ENCODE measurements at regions not wholly inside any gene's neighbourhood (a gene's known extent, or its start where the extent isn't known, plus 50 kb on each side); places are given as distances from the start of the nearest gene placed in this dataset.
"Not testable (repeated sequence)": the region's sequence is repeated elsewhere in the genome, so short reads cannot be mapped to it uniquely, and the experiment has no call there.

- WGBS (ENCODE audit: insufficient coverage): 73% methylated on average over 4 of the region's 4 CpGs
Measured at GRCh38 chr12:114026805-114027204, 60.7 kb upstream of the RBM19 start.

GRCh38 chr12:114025935-114026334, 59.8 kb upstream of the RBM19 start:
- CTCF ChIA-PET: no interaction called here
- Histone ChIP-seq H3K4me3 (ENCODE audit: control extremely low read depth in 1 of 5, extremely low read depth in 1 of 5, insufficient read depth in 1 of 5, low read depth in 2 of 5, low read length in 4 of 5) (no peak overlapping the region), H3K9me3 (ENCODE audit: control extremely low read depth in 1 of 3, control insufficient read depth in 2 of 3, insufficient read depth in 1 of 3, low read length in 2 of 3) (peaks cover 0 to 2% (median 0%) of the 10 kb centered on the region in 3 donors), H3K79me2 (ENCODE audit: control insufficient read depth, insufficient read depth, low read length) (no peaks in the 10 kb centered on the region), H3K27ac (ENCODE audit: low read length in 2 of 2) (no peak overlapping the region), H4K20me1 (ENCODE audit: control insufficient read depth, insufficient read depth, low read length, poor library complexity, severe bottlenecking) (no peaks in the 10 kb centered on the region), H2AFZ (ENCODE audit: insufficient read depth, low read depth, low read length, poor library complexity, severe bottlenecking) (no peak overlapping the region), H3K36me3 (replicated peaks in 1 of 2; ENCODE audit: control extremely low read depth in 1 of 2, control insufficient read depth in 1 of 2, extremely low read depth in 1 of 2, insufficient read depth in 2 of 2, low read length in 1 of 2) (no peaks in the 10 kb centered on the region), H3K9ac (ENCODE audit: low read length) (no peak overlapping the region), H3K4me1 (ENCODE audit: control insufficient read depth in 2 of 2, insufficient read depth in 2 of 2, low read length in 2 of 2) (no peaks in the 10 kb centered on the region), H3K27me3 (replicated peaks in 1 of 4; ENCODE audit: control extremely low read depth in 1 of 4, control insufficient read depth in 3 of 4, insufficient read depth in 4 of 4, low read length in 3 of 4) (peaks cover 0 to 2% (median 0%) of the 10 kb centered on the region in 4 experiments), H3K4me2 (replicated peaks; ENCODE audit: low read depth, low read length, poor library complexity, severe bottlenecking) (no peak overlapping the region)
- TF ChIP-seq EZH2 (IDR thresholded peaks at IDR 0.05; ENCODE audit: borderline replicate concordance, insufficient read depth, low read depth, low read length, poor library complexity, severe bottlenecking) (no peak), CTCF (IDR thresholded peaks at IDR 0.05) (no peak)
- no peaks in the 10 kb centered on the region for H3K9me3 Mint-ChIP-seq (ENCODE audit: insufficient read depth)
- intact Hi-C loops (cut with micrococcal nuclease): no loop called here
- no peak overlapping the region for H3K4me3 Mint-ChIP-seq
- H3K27ac Mint-ChIP-seq: no peak overlapping the region
- 52% methylated on average over 2 of the region's 3 CpGs for WGBS (ENCODE audit: insufficient coverage)
- POLR2A ChIA-PET: no interaction called here
- DNase-seq: no peak
- no peaks in the 10 kb centered on the region for H3K4me1 Mint-ChIP-seq
- peaks cover 30% of the 10 kb centered on the region for H3K27me3 Mint-ChIP-seq
- ATAC-seq (ENCODE audit: low read depth): no peak

More at GRCh38 chr12:114026805-114027204, 60.7 kb upstream of the RBM19 start:
- ChIA-PET CTCF (no interaction called here), POLR2A (no interaction called here)
- TF ChIP-seq EZH2 (IDR thresholded peaks at IDR 0.05; ENCODE audit: borderline replicate concordance, insufficient read depth, low read depth, low read length, poor library complexity, severe bottlenecking) (no peak), CTCF (IDR thresholded peaks at IDR 0.05) (no peak)
- intact Hi-C loops (cut with micrococcal nuclease): no loop called here
- no peak for ATAC-seq (ENCODE audit: low read depth)
- no peak overlapping the region for H3K27ac Mint-ChIP-seq
- no peak overlapping the region for H3K27ac ChIP-seq (ENCODE audit: low read length in 2 of 2)
- H3K27me3 Mint-ChIP-seq: peaks cover 30% of the 10 kb centered on the region
- no peak for DNase-seq
- H3K4me1 Mint-ChIP-seq: no peaks in the 10 kb centered on the region
- H3K79me2 ChIP-seq (ENCODE audit: control insufficient read depth, insufficient read depth, low read length): no peaks in the 10 kb centered on the region
- H4K20me1 ChIP-seq (ENCODE audit: control insufficient read depth, insufficient read depth, low read length, poor library complexity, severe bottlenecking): no peaks in the 10 kb centered on the region
- H3K4me3 Mint-ChIP-seq: no peak overlapping the region
- peaks cover 0 to 2% (median 0%) of the 10 kb centered on the region in 3 donors for H3K9me3 ChIP-seq (ENCODE audit: control extremely low read depth in 1 of 3, control insufficient read depth in 2 of 3, insufficient read depth in 1 of 3, low read length in 2 of 3)
- H3K4me3 ChIP-seq (ENCODE audit: control extremely low read depth in 1 of 5, extremely low read depth in 1 of 5, insufficient read depth in 1 of 5, low read depth in 2 of 5, low read length in 4 of 5): no peak overlapping the region
- peaks cover 0 to 2% (median 0%) of the 10 kb centered on the region in 4 experiments for H3K27me3 ChIP-seq (replicated peaks in 1 of 4; ENCODE audit: control extremely low read depth in 1 of 4, control insufficient read depth in 3 of 4, insufficient read depth in 4 of 4, low read length in 3 of 4)
- H3K36me3 ChIP-seq (replicated peaks in 1 of 2; ENCODE audit: control extremely low read depth in 1 of 2, control insufficient read depth in 1 of 2, extremely low read depth in 1 of 2, insufficient read depth in 2 of 2, low read length in 1 of 2): no peaks in the 10 kb centered on the region
- H2AFZ ChIP-seq (ENCODE audit: insufficient read depth, low read depth, low read length, poor library complexity, severe bottlenecking): no peak overlapping the region
- H3K4me2 ChIP-seq (replicated peaks; ENCODE audit: low read depth, low read length, poor library complexity, severe bottlenecking): no peak overlapping the region
- no peaks in the 10 kb centered on the region for H3K4me1 ChIP-seq (ENCODE audit: control insufficient read depth in 2 of 2, insufficient read depth in 2 of 2, low read length in 2 of 2)
- H3K9ac ChIP-seq (ENCODE audit: low read length): no peak overlapping the region
- H3K9me3 Mint-ChIP-seq (ENCODE audit: insufficient read depth): no peaks in the 10 kb centered on the region

GRCh38 chr12:114022081-114022480, 56.0 kb upstream of the RBM19 start:
- CTCF ChIA-PET; H4K20me1 ChIP-seq (ENCODE audit: control insufficient read depth, insufficient read depth, low read length, poor library complexity, severe bottlenecking); H2AFZ ChIP-seq (ENCODE audit: insufficient read depth, low read depth, low read length, poor library complexity, severe bottlenecking); H3K9me3 ChIP-seq (ENCODE audit: control extremely low read depth in 1 of 3, control insufficient read depth in 2 of 3, insufficient read depth in 1 of 3, low read length in 2 of 3); H3K79me2 ChIP-seq (ENCODE audit: control insufficient read depth, insufficient read depth, low read length); H3K4me3 Mint-ChIP-seq; intact Hi-C loops (cut with micrococcal nuclease); H3K9me3 Mint-ChIP-seq (ENCODE audit: insufficient read depth); H3K27ac ChIP-seq (ENCODE audit: low read length in 2 of 2); POLR2A ChIA-PET; DNase-seq; H3K4me1 Mint-ChIP-seq; H3K4me3 ChIP-seq (ENCODE audit: control extremely low read depth in 1 of 5, extremely low read depth in 1 of 5, insufficient read depth in 1 of 5, low read depth in 2 of 5, low read length in 4 of 5); H3K36me3 ChIP-seq (replicated peaks in 1 of 2; ENCODE audit: control extremely low read depth in 1 of 2, control insufficient read depth in 1 of 2, extremely low read depth in 1 of 2, insufficient read depth in 2 of 2, low read length in 1 of 2); H3K27ac Mint-ChIP-seq; H3K9ac ChIP-seq (ENCODE audit: low read length); H3K27me3 ChIP-seq (replicated peaks in 1 of 4; ENCODE audit: control extremely low read depth in 1 of 4, control insufficient read depth in 3 of 4, insufficient read depth in 4 of 4, low read length in 3 of 4); H3K4me2 ChIP-seq (replicated peaks; ENCODE audit: low read depth, low read length, poor library complexity, severe bottlenecking); ATAC-seq (ENCODE audit: low read depth); H3K4me1 ChIP-seq (ENCODE audit: control insufficient read depth in 2 of 2, insufficient read depth in 2 of 2, low read length in 2 of 2): not testable (repeated sequence)
- WGBS (ENCODE audit: insufficient coverage): 100% methylated on average over 1 of the region's 5 CpGs
- peaks cover 34% of the 10 kb centered on the region for H3K27me3 Mint-ChIP-seq

All from B cell (primary cell).